Lower leg skin (tissue), 4 donors: ENCODE measurements at regions not wholly inside any gene's neighbourhood (a gene's known extent, or its start where the extent isn't known, plus 50 kb on each side); places are given as distances from the start of the nearest gene placed in this dataset.

ENCODE experiments used
- DNase-seq, 2 donors: peaks; one replicate each; pipeline ENCODE4 v3.0.0-alpha.2; 2019; ENCODE audit warnings: low spot score in 2 of 2
- H3K4me3 ChIP-seq: fragments of 200-600 bp; sonication (generic); 2 replicates; pipeline ENCODE4 v1.5.1; 2017; ENCODE audit warnings: mild to moderate bottlenecking, low read depth; ENCODE audit not compliant: poor library complexity, severe bottlenecking
- CTCF ChIP-seq, 3 donors: fragments of 450-650 bp; IDR thresholded peaks; one replicate each; pipeline ENCODE4 v1.5.1; 2016; ENCODE audit warnings: antibody characterized with exemption in 3 of 3, mild to moderate bottlenecking in 3 of 3, moderate library complexity in 2 of 3
- POLR2A ChIP-seq, 2 donors: fragments of 450-650 bp; IDR thresholded peaks; one replicate each; pipeline ENCODE4 v1.6.1; 2016 to 2017; ENCODE audit warnings: antibody characterized with exemption in 2 of 2, mild to moderate bottlenecking in 1 of 2, moderate library complexity in 1 of 2
- WGBS, 2 donors: methylation state at CpG; one replicate each; pipeline ENCODE4 v1.1.5; 2018; 5-methylcytosine and 5-hydroxymethylcytosine counted together
- intact Hi-C: fragments of 100-400 bp; cut with DNase I; formaldehyde crosslinking; loops from one replicate; pipeline ENCODE4 v1.15.0; 2023; ENCODE audit warnings: low total_unique reads

- TF ChIP-seq CTCF (IDR thresholded peaks at IDR 0.05) (no peak), POLR2A (IDR thresholded peaks at IDR 0.05) (no peak)
- no peak overlapping the region for H3K4me3 ChIP-seq
- 93 to 97% methylated on average over 1 of the region's 1 CpG for WGBS, 2 donors
- intact Hi-C loops, result no loop called here
- no peak for DNase-seq
These were observed 75.6 kb upstream of the TACR1 start for GRCh38 chr2:75274936-75275335.

- no peak for TF ChIP-seq POLR2A (IDR thresholded peaks at IDR 0.05)
- TF ChIP-seq CTCF (IDR thresholded peaks at IDR 0.05), result no peak
- intact Hi-C loops, result no loop called here
- no peak for DNase-seq
- WGBS, 2 donors, result 75 to 85% methylated on average over 4 of the region's 4 CpGs
- H3K4me3 ChIP-seq, result no peak overlapping the region
These were observed 68.8 kb upstream of the TACR1 start for GRCh38 chr2:75268112-75268511.

DNA sequence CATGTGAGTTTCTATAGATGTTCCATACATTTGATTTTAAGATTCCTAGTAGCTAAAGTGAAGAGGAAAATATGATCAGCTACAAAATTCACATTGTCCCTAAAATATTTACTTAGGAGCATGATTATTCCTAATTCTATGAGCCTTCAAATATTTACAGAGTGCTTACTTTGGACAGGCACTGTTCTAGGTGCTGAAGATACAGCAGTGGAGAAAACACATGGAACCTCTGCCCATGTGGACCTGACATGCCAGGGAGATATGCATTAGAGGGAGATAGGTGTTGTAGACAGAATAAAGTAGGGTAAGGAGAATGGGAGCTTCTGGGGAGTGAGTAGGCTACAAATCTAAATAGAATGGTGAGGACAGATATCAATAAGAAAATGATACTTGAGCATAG is 62.6 kb upstream of the TACR1 start:
- TF ChIP-seq CTCF (IDR thresholded peaks at IDR 0.05), result no peak
- TF ChIP-seq POLR2A (IDR thresholded peaks at IDR 0.05), result no peak
- DNase-seq, result no peak
- intact Hi-C loops, result no loop called here
- H3K4me3 ChIP-seq, result no peak overlapping the region

DNA sequence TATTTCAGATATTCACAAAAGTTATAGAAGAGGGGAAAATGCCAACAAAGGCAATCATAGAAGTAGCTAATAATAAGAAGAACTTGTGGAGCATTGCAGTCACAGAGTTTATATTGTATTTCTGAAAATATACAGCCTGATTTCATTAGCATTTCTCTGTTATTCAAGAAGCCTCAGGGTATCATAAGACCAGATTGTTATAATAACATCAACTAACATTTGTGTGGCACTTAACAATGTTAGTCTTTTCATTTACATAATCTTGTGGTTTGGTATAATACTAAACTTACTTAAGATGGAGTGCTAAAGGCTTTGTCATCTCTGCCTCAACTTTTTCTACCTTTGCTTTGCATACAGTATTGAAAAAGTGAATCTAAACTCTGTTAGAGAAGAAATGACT is 61.6 kb upstream of the TACR1 start:
- no peak for TF ChIP-seq CTCF (IDR thresholded peaks at IDR 0.05)
- TF ChIP-seq POLR2A (IDR thresholded peaks at IDR 0.05), result no peak
- intact Hi-C loops, result no loop called here
- H3K4me3 ChIP-seq, result no peak overlapping the region
- no peak for DNase-seq

- DNase-seq, result no peak
- TF ChIP-seq CTCF (IDR thresholded peaks at IDR 0.05) (no peak), POLR2A (IDR thresholded peaks at IDR 0.05) (no peak)
- intact Hi-C loops, result no loop called here
- no peak overlapping the region for H3K4me3 ChIP-seq
These were observed 59.3 kb upstream of the TACR1 start for GRCh38 chr2:75258620-75259019.

DNA sequence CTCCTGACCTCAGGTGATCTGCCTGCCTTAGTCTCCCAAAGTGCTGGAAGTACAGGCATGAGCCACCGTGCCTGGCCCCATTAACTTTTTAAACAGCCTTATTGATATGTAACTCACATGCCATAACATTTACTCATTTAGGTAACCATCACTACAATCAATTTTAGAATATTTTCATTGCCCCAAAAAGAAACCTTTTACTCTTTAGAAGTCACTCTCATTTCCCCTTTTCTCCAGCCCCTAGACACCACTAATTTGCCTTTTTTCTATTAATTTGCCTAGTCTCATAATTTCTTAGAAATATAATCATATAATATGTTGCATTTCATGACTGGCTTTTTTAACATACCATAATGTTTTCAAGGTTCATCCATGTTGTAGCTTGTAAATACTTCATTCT is 57.2 kb upstream of the TACR1 start:
- H3K4me3 ChIP-seq, result no peak overlapping the region
- intact Hi-C loops, result no loop called here
- DNase-seq, result no peak
- TF ChIP-seq CTCF (IDR thresholded peaks at IDR 0.05) (no peak), POLR2A (IDR thresholded peaks at IDR 0.05) (no peak)
- 80 to 91% methylated on average over 1 of the region's 1 CpG for WGBS, 2 donors
